ENCODE measurements at regions not wholly inside any gene's neighbourhood (a gene's known extent, or its start where the extent isn't known, plus 50 kb on each side); places are given as distances from the start of the nearest gene placed in this dataset.

- intact Hi-C loops (cut with micrococcal nuclease): no loop called here
- H3K27ac Mint-ChIP-seq: no peak overlapping the region
- no peak overlapping the region for H3K9ac ChIP-seq (ENCODE audit: insufficient read depth, low read length, poor library complexity, severe bottlenecking)
Measured at GRCh38 chr1:5393603-5394002, 598.6 kb downstream of the NPHP4 start.

GRCh38 chr1:5393146-5393545 is 599.1 kb downstream of the NPHP4 start:
- intact Hi-C loops (cut with micrococcal nuclease): no loop called here
- Mint-ChIP-seq H3K27ac (no peak overlapping the region), H3K9me3 (peaks cover 0 to 20% (median 0%) of the 10 kb centered on the region in 7 donors), H3K27me3 (ENCODE audit: low read depth in 3 of 3) (peaks cover 0 to 2% (median 0%) of the 10 kb centered on the region in 3 donors), H3K36me3 (no peaks in the 10 kb centered on the region), H3K4me1 (no peaks in the 10 kb centered on the region), H3K4me3 (no peak overlapping the region)
- TF ChIP-seq, protein P1, sequence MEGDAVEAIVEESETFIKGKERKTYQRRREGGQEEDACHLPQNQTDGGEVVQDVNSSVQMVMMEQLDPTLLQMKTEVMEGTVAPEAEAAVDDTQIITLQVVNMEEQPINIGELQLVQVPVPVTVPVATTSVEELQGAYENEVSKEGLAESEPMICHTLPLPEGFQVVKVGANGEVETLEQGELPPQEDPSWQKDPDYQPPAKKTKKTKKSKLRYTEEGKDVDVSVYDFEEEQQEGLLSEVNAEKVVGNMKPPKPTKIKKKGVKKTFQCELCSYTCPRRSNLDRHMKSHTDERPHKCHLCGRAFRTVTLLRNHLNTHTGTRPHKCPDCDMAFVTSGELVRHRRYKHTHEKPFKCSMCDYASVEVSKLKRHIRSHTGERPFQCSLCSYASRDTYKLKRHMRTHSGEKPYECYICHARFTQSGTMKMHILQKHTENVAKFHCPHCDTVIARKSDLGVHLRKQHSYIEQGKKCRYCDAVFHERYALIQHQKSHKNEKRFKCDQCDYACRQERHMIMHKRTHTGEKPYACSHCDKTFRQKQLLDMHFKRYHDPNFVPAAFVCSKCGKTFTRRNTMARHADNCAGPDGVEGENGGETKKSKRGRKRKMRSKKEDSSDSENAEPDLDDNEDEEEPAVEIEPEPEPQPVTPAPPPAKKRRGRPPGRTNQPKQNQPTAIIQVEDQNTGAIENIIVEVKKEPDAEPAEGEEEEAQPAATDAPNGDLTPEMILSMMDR (IDR thresholded peaks at IDR 0.05): no peak
- Histone ChIP-seq H3K27ac (ENCODE audit: low read depth in 1 of 2, low read length in 2 of 2) (no peak overlapping the region), H4K20me1 (ENCODE audit: insufficient read depth, low read length) (no peaks in the 10 kb centered on the region), H3K4me2 (replicated peaks; ENCODE audit: extremely low read depth, low read length, poor library complexity, severe bottlenecking) (no peak overlapping the region), H3K9ac (ENCODE audit: insufficient read depth, low read length, poor library complexity, severe bottlenecking) (no peak overlapping the region), H3K27me3 (ENCODE audit: control insufficient read depth in 2 of 2, insufficient read depth in 2 of 2, low read length in 2 of 2) (no peaks in the 10 kb centered on the region), H3K36me3 (replicated peaks in 1 of 2; ENCODE audit: control insufficient read depth in 1 of 2, insufficient read depth in 2 of 2, low read length in 2 of 2) (no peaks in the 10 kb centered on the region), H3K4me3 (replicated peaks in 1 of 3; ENCODE audit: low read depth in 2 of 3, low read length in 3 of 3) (no peak overlapping the region), H3K9me3 (replicated peaks in 1 of 2; ENCODE audit: control insufficient read depth in 1 of 2, insufficient read depth in 1 of 2, low read length in 2 of 2) (no peaks in the 10 kb centered on the region), H2AFZ (ENCODE audit: insufficient read depth, low read depth, low read length, poor library complexity, severe bottlenecking) (no peak overlapping the region), H3K79me2 (ENCODE audit: insufficient read depth, low read length) (no peaks in the 10 kb centered on the region), H3K4me1 (ENCODE audit: control insufficient read depth in 1 of 2, insufficient read depth in 2 of 2, low read length in 2 of 2) (no peaks in the 10 kb centered on the region)
- DNase-seq: no peak
- 87% methylated on average over 3 of the region's 5 CpGs for WGBS (ENCODE audit: insufficient coverage)

More at GRCh38 chr1:5393603-5394002, 598.6 kb downstream of the NPHP4 start:
- Histone ChIP-seq H4K20me1 (ENCODE audit: insufficient read depth, low read length) (no peaks in the 10 kb centered on the region), H3K36me3 (replicated peaks in 1 of 2; ENCODE audit: control insufficient read depth in 1 of 2, insufficient read depth in 2 of 2, low read length in 2 of 2) (no peaks in the 10 kb centered on the region), H3K4me1 (ENCODE audit: control insufficient read depth in 1 of 2, insufficient read depth in 2 of 2, low read length in 2 of 2) (no peaks in the 10 kb centered on the region), H3K27me3 (ENCODE audit: control insufficient read depth in 2 of 2, insufficient read depth in 2 of 2, low read length in 2 of 2) (no peaks in the 10 kb centered on the region), H3K9me3 (replicated peaks in 1 of 2; ENCODE audit: control insufficient read depth in 1 of 2, insufficient read depth in 1 of 2, low read length in 2 of 2) (no peaks in the 10 kb centered on the region), H3K27ac (ENCODE audit: low read depth in 1 of 2, low read length in 2 of 2) (no peak overlapping the region), H2AFZ (ENCODE audit: insufficient read depth, low read depth, low read length, poor library complexity, severe bottlenecking) (no peak overlapping the region), H3K4me2 (replicated peaks; ENCODE audit: extremely low read depth, low read length, poor library complexity, severe bottlenecking) (no peak overlapping the region), H3K4me3 (replicated peaks in 1 of 3; ENCODE audit: low read depth in 2 of 3, low read length in 3 of 3) (no peak overlapping the region), H3K79me2 (ENCODE audit: insufficient read depth, low read length) (no peaks in the 10 kb centered on the region)
- TF ChIP-seq, protein P1 (IDR thresholded peaks at IDR 0.05): no peak
- Mint-ChIP-seq H3K9me3 (peaks cover 0 to 20% (median 0%) of the 10 kb centered on the region in 7 donors), H3K36me3 (no peaks in the 10 kb centered on the region), H3K27me3 (ENCODE audit: low read depth in 3 of 3) (peaks cover 0 to 2% (median 0%) of the 10 kb centered on the region in 3 donors), H3K4me1 (no peaks in the 10 kb centered on the region), H3K4me3 (no peak overlapping the region)
- DNase-seq: no peak
- WGBS (ENCODE audit: insufficient coverage): 77% methylated on average over 5 of the region's 7 CpGs
